Endothelial cell of umbilical vein (primary cell): ENCODE measurements at regions not wholly inside any gene's neighbourhood (a gene's known extent, or its start where the extent isn't known, plus 50 kb on each side); places are given as distances from the start of the nearest gene placed in this dataset.

Experiments used
- BruUV-seq: library from RNA; stranded (reverse); fragments of 400-500 nt; replicated peaks from 2 replicates; lab custom pipeline; 2021; lab: Mats Ljungman, UMichigan
- CTCF ChIA-PET: fragments of 300-600, 350-600 bp; sonication (Branson Sonifier 250); formaldehyde crosslinking; loops from one replicate; lab custom pipeline; 2021; ENCODE audit warnings: antibody characterized with exemption, inconsistent platforms; lab: Charles Lee
- POLR2A ChIA-PET: fragments of 300-600, 350-600 bp; sonication (Branson Sonifier 250); formaldehyde crosslinking; loops from one replicate; lab custom pipeline; 2021; ENCODE audit warnings: antibody characterized with exemption, inconsistent platforms; lab: Charles Lee
- DNase-seq: peaks from one replicate; pipeline ENCODE4 v3.0.0-alpha.2; 2011; ENCODE audit warnings: low read depth, low spot score
- FAIRE-seq: peaks from 2 replicates; lab custom pipeline; 2011; peaks lifted over from hg19 to GRCh38; lab: Jason Lieb, UNC
- H2AFZ ChIP-seq: 2 replicates; pipeline ENCODE4 v1.6.0; 2012; ENCODE audit warnings: low read depth, low read length, control low read depth, inconsistent platforms
- H3K27ac ChIP-seq: 2 replicates; pipeline ENCODE4 v1.5.1; 2011; ENCODE audit warnings: low read depth, mild to moderate bottlenecking, control low read depth, low read length, moderate library complexity; ENCODE audit not compliant: insufficient read depth
- H3K27me3 ChIP-seq, 2 experiments: 2 replicates each; pipeline versions ENCODE4 v1.6.0 to v1.6.1; 2011; ENCODE audit warnings: low read length in 2 of 2, mixed read lengths in 1 of 2; ENCODE audit not compliant: control insufficient read depth in 2 of 2, insufficient read depth in 2 of 2
- H3K36me3 ChIP-seq, 2 experiments: 2 replicates in 1 of 2; 3 replicates in 1 of 2; pipeline ENCODE4 v1.5.1; 2011; ENCODE audit warnings: low read length in 2 of 2, mild to moderate bottlenecking in 1 of 2, moderate library complexity in 1 of 2; ENCODE audit not compliant: control insufficient read depth in 2 of 2, insufficient read depth in 2 of 2; ENCODE audit errors: extremely low read depth in 1 of 2
- H3K4me1 ChIP-seq: 3 replicates; pipeline ENCODE4 v1.5.1; 2011; ENCODE audit warnings: mild to moderate bottlenecking, low read length; ENCODE audit not compliant: control insufficient read depth, insufficient read depth; ENCODE audit errors: extremely low read depth
- H3K4me2 ChIP-seq: 2 replicates; pipeline ENCODE4 v1.6.1; 2011; ENCODE audit warnings: low read length, control low read depth, mixed read lengths; ENCODE audit not compliant: insufficient read depth
- H3K4me3 ChIP-seq, 3 experiments: fragments of 200-600 bp in 1 of 3; sonication (generic), shearing (Covaris generic) in 1 of 3; replicated peaks in 1 of 3; 2 replicates each; pipeline ENCODE4 v1.5.1; 2011 to 2016; ENCODE audit warnings: control low read depth in 3 of 3, low read length in 3 of 3, mild to moderate bottlenecking in 2 of 3, inconsistent platforms in 1 of 3, low read depth in 1 of 3, moderate library complexity in 1 of 3; ENCODE audit not compliant: insufficient read depth in 1 of 3
- H3K79me2 ChIP-seq: 2 replicates; pipeline ENCODE4 v1.6.0; 2012; ENCODE audit warnings: low read length, inconsistent platforms; ENCODE audit not compliant: control insufficient read depth, insufficient read depth
- H3K9ac ChIP-seq: replicated peaks from 2 replicates; pipeline ENCODE3; 2011; ENCODE audit warnings: low read length, control low read depth; ENCODE audit not compliant: insufficient read depth; ENCODE audit errors: extremely low read depth
- H3K9me1 ChIP-seq: replicated peaks from 3 replicates; pipeline ENCODE4 v1.6.0; 2011; ENCODE audit warnings: mild to moderate bottlenecking, low read length; ENCODE audit not compliant: control insufficient read depth, insufficient read depth; ENCODE audit errors: extremely low read depth
- H3K9me3 ChIP-seq: replicated peaks from 2 replicates; pipeline ENCODE4 v1.5.1; 2012; ENCODE audit warnings: low read length, inconsistent platforms; ENCODE audit not compliant: control insufficient read depth, insufficient read depth
- H4K20me1 ChIP-seq: replicated peaks from 2 replicates; pipeline ENCODE3; 2011; ENCODE audit warnings: mild to moderate bottlenecking, low read length; ENCODE audit not compliant: control insufficient read depth, insufficient read depth; ENCODE audit errors: extremely low read depth
- EZH2 ChIP-seq: IDR thresholded peaks from 2 replicates; pipeline ENCODE4 v1.6.1; 2012; ENCODE audit warnings: borderline replicate concordance, low read depth, mild to moderate bottlenecking, moderate library complexity, low read length, inconsistent platforms; ENCODE audit not compliant: severe bottlenecking
- FOS ChIP-seq: IDR thresholded peaks from 2 replicates; pipeline ENCODE4 v1.6.1; 2011; ENCODE audit warnings: mild to moderate bottlenecking, low read length, moderate library complexity, borderline replicate concordance; ENCODE audit not compliant: insufficient read depth
- GATA2 ChIP-seq: IDR thresholded peaks from 2 replicates; pipeline ENCODE4 v1.7.0; 2011; ENCODE audit warnings: low read depth, mild to moderate bottlenecking, moderate library complexity, mixed read lengths, low read length; ENCODE audit not compliant: insufficient read length, insufficient read depth
- JUN ChIP-seq: IDR thresholded peaks from 2 replicates; pipeline ENCODE4 v1.6.1; 2011; ENCODE audit warnings: borderline replicate concordance, low read depth; ENCODE audit not compliant: insufficient read length, insufficient read depth
- MYC ChIP-seq: IDR thresholded peaks from one replicate; pipeline ENCODE4 v1.6.1; 2011; ENCODE audit warnings: mild to moderate bottlenecking, low read depth, low read length
- POLR2A ChIP-seq: IDR thresholded peaks from 2 replicates; pipeline ENCODE4 v1.6.1; 2012; ENCODE audit warnings: low read depth, mild to moderate bottlenecking, control low read depth, low read length
- POLR2AphosphoS5 ChIP-seq: IDR thresholded peaks from 2 replicates; pipeline ENCODE4 v1.6.1; 2012; ENCODE audit warnings: low read depth, mild to moderate bottlenecking, control low read depth, low read length, moderate library complexity; ENCODE audit not compliant: insufficient read depth
- dilution Hi-C: fragments of 300-500 bp; cut with MboI; formaldehyde crosslinking; loops from one replicate; pipeline ENCODE4 v1.15.0; 2019; ENCODE audit warnings: low sequenced_read_pairs; ENCODE audit not compliant: extremely low pct_ligation_motif_present
- intact Hi-C: fragments of 100-400 bp; cut with micrococcal nuclease; formaldehyde crosslinking; loops from one replicate; pipeline ENCODE4 v1.10.0; 2022
- TF ChIP-seq, protein P1 (sequence below): IDR thresholded peaks from 2 replicates; pipeline ENCODE4 v1.6.1; 2011; ENCODE audit not compliant: insufficient read depth, insufficient read length
- TF ChIP-seq, protein P2 (sequence below), 2 donors: IDR thresholded peaks; 1 replicate in 1 of 2; 2 replicates in 1 of 2; pipeline ENCODE4 v1.5.1; 2011; ENCODE audit warnings: low read length in 2 of 2, mild to moderate bottlenecking in 2 of 2, moderate library complexity in 2 of 2, control low read depth in 1 of 2, inconsistent platforms in 1 of 2, low read depth in 1 of 2; ENCODE audit not compliant: insufficient read depth in 1 of 2; ENCODE audit errors: extremely low read depth in 1 of 2

DNA sequence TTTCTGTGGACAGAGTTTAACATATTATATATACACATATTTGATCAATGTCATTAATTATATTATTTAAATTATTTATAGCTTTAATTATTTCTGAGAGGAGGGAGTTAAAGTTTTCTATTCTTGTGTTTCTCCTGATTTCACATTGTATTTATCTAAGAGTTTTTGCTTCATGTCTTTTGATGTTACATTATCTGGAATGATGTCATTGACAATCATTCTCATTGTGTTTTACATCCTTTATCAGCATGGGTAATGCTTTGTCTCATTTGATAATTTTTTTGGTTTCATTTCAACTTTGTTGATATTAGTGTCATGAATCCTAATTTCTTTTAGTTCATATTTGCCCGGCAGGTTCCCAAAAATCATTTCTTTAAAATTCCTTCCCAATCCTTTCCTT is 56.7 kb upstream of the TOX2 start:
- TF ChIP-seq POLR2A (no peak), FOS (no peak), MYC (no peak), POLR2AphosphoS5 (no peak), EZH2 (no peak), GATA2 (no peak), JUN (no peak)
- TF ChIP-seq, protein P1, sequence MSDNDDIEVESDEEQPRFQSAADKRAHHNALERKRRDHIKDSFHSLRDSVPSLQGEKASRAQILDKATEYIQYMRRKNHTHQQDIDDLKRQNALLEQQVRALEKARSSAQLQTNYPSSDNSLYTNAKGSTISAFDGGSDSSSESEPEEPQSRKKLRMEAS = no peak
- TF ChIP-seq, protein P2, sequence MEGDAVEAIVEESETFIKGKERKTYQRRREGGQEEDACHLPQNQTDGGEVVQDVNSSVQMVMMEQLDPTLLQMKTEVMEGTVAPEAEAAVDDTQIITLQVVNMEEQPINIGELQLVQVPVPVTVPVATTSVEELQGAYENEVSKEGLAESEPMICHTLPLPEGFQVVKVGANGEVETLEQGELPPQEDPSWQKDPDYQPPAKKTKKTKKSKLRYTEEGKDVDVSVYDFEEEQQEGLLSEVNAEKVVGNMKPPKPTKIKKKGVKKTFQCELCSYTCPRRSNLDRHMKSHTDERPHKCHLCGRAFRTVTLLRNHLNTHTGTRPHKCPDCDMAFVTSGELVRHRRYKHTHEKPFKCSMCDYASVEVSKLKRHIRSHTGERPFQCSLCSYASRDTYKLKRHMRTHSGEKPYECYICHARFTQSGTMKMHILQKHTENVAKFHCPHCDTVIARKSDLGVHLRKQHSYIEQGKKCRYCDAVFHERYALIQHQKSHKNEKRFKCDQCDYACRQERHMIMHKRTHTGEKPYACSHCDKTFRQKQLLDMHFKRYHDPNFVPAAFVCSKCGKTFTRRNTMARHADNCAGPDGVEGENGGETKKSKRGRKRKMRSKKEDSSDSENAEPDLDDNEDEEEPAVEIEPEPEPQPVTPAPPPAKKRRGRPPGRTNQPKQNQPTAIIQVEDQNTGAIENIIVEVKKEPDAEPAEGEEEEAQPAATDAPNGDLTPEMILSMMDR (IDR thresholded peaks at IDR 0.05; ENCODE audit: extremely low read depth in 1 of 2, insufficient read depth in 1 of 2, low read depth in 1 of 2, low read length in 2 of 2) = no peak
- CTCF ChIA-PET = interaction anchor here (1.0 to 3.2 kb wide), 2 partner anchors 17 to 25 kb away, joined by 3 to 13 read pairs; no protein-coding TSS in a partner anchor
- no peaks in the 10 kb centered on the region for H3K4me1 ChIP-seq
- dilution Hi-C loops = no loop called here
- peaks cover 0 to 6% of the 10 kb centered on the region in 2 experiments for H3K27me3 ChIP-seq
- no peak overlapping the region for H3K4me3 ChIP-seq
- no peaks in the 10 kb centered on the region for H3K9me1 ChIP-seq
- BruUV-seq = no TSS peak
- no peak for DNase-seq
- no peak overlapping the region for H3K4me2 ChIP-seq
- POLR2A ChIA-PET = no interaction called here
- H3K9me3 ChIP-seq = no peaks in the 10 kb centered on the region
- H4K20me1 ChIP-seq = no peaks in the 10 kb centered on the region
- no peaks in the 10 kb centered on the region for H3K79me2 ChIP-seq
- no peak for FAIRE-seq
- no peak overlapping the region for H2AFZ ChIP-seq
- H3K36me3 ChIP-seq = no peaks in the 10 kb centered on the region
- H3K27ac ChIP-seq = no peak overlapping the region
- no peak overlapping the region for H3K9ac ChIP-seq
- intact Hi-C loops = no loop called here
